ENCODE measurements at regions not wholly inside any gene's neighbourhood (a gene's known extent, or its start where the extent isn't known, plus 50 kb on each side); places are given as distances from the start of the nearest gene placed in this dataset.

DNA sequence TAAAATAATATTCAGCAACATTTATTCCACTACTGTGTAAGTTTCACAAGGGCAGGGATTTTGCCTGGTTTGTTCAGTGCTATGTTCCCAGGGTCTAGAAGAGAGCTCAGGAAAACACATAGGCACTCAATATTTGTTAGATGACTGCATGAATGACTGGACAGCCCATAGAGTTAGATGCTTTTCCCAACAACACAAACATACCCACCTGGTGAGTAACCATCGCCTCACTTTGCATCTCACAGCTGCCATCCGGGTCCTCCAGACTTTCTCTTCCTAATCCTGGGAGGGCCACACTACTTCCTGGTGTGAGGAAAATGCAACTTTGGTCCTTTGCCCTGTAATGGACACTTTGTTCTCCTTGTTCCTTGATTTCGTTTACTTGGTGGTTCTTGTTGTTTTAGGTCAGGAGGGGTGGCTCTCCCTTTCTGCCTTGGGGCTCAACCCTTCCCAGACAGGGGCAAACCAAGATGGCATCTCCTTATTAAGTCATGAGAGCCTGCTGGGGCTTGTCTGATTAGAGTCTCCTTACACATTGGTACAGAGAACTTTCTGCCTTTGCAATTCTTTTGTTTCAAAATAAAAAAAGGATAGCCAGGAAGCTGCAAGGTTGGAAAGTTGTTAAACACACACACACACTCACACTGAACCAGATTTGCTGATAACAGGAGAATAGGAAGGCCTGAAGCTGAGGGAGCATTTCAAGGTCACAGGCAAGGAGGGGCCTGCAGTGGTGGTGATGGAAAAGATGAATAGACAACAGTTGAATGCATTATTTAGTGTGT, 190.6 kb downstream of the MID1IP1 start:
- DNase-seq (ENCODE audit: low spot score): no peak

DNA sequence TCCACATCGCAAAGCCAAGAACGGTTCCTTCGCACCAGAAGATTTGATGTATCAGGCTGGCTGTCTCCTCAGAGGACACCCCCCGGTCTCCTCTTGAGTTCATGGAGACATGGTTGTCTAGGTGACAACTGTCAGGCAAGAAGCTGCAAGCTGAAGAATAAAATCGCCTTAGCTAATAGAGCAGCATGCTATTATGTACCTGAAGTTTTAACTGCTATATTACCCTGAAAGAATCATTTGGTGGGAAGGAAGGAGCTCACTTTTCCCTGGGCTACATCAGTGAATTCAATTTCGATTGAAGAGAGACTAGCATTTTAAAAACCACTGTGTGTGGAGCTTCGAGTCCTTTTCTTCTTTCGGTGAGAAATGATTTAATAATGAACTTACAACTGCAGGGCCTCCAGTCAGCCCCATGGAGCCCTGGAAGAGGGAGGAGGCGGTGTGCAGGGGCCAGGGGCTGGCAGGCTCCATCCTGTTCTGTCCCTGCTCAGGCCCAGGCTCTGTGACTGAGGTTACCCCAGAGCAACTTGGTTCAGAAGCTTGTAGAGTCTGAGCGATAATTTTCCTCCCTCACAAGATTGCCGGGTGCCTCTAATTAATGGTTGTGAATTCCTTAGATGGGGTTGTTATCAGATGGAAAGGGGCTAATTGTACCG, 191.3 kb downstream of the MID1IP1 start:
- DNase-seq (ENCODE audit: low spot score): no peak

DNA sequence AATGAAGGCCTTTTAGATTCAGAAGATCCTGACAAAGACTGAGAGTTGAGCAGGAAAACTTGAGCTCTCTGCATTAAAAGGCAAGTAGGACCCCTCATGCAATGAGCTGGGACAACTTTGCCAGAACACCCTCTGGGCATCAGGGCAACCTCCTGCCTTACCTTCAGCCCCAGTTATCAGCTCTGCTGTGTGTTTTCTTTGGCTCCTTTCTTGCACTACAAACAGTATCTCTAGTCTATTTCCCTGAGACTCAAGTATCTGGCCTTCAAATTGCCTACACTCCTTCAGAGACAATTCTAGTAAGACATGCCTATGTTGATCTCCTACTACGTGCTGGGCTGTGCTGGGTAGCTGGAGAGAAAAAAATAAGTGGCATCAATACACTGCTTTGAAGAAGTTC, 192.2 kb downstream of the MID1IP1 start:
- DNase-seq (ENCODE audit: low spot score): no peak

DNA sequence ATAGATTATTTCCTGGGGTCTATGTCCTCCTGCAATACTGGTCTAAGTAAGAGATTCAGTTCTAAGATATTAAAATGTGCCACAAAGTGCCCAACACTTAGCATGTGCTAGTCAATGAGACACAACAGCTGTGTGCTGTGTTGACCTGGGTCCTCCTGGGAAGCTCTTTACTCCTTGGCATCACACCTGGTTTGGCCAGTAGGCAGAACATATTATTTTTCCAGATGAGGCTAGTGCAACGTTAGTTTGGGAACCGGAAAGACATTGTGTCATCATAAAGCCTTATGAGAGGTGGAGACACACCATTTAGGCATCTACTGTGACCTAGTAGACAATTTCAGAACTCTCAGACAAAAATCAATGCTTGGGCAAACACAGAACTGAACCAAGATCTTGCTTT, 197.8 kb downstream of the MID1IP1 start:
- DNase-seq (ENCODE audit: low spot score): no peak

DNA sequence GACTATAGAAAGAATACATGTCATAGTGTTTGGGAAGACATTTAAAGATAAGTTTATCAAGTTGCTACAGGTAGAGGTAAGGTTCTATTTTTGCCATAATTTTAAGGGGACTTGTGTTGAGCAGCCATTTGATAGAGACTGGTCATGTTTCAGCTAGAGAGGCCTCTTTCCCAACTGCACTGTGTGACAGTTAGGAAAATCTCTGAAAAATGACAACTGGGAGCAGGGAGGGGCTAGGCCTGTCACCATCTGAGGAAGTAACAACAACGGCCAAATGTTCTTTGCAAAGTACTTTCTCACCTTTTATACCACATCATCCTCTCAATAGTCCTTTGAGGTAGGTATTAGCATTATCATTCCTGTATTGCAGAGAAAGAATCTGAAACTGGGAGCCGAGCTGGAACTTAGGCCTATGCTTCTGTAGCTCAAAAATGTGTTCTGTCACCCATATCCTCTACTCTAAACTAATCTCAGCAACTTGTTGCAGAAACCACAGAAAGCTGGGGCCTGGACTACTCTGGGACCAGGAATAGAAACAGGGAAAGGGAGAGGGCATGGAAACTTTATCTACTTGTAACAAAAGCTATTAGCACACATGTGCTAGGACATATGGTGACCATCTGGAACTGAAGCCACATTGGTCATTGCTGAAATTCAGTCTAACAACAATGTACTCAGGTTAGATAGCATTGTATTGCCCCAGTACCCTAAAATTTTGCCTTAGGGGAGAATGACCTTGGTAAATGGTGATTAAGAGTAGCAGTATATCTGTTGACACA, 198.9 kb downstream of the MID1IP1 start:
- DNase-seq (ENCODE audit: low spot score): no peak

DNA sequence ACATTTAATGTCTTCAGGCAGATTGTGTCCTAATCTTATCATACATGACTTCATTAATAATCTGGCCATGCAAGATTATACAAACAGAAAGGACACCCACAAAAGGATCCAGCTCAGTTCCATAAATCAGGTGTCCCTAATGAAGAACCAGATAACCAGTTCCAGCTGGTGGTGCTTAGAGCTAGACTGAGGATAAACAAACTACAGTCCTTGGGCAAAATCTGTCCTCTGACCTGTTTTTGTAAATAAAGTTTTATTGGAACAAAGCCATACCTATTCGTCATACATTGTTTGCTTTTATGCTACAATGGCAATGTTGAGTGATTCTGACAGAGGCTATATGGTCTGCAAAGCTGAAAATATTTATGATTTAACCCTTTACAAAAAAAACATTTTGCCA, 199.5 kb downstream of the MID1IP1 start:
- DNase-seq (ENCODE audit: low spot score): no peak

DNA sequence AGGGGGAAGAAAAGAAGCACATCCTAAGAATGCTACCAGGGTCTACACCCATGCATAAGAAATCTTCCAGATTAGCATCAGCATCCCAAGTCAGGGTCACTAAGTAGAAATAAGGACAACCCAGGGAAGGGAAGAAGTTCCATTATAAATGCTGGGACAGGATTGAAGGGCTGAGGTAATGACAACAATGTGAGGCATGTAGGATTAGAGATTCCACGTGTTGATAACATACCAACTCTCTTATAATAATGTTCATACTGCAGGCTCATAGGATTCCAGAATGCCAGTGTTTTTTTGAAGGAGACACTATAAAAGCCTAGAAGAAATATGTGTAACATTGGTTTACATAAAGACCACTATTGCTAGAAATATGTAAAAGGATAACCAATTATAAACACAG, 201.2 kb downstream of the MID1IP1 start:
- no peak for DNase-seq (ENCODE audit: low spot score)

DNA sequence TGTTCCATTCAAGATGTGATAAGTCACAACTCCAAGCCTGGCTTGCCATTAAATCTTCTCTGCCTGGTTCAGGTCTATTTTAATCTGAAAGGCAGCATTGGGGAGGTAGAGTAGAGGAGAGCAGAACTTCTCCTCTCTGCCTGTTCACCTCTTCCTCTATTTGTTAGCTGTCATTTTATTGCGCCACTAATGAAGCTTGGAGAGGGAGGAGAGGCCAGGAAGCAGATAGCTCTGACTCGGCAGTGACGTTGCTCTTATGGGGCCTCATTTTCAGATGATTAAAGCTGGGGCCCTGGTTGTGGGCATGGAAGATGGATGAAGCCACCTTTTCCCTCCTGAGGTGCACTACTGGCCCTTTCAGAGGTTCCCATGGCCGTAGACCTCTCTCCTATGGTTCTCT, 207.3 kb downstream of the MID1IP1 start:
- no peak for DNase-seq (ENCODE audit: low spot score)

DNA sequence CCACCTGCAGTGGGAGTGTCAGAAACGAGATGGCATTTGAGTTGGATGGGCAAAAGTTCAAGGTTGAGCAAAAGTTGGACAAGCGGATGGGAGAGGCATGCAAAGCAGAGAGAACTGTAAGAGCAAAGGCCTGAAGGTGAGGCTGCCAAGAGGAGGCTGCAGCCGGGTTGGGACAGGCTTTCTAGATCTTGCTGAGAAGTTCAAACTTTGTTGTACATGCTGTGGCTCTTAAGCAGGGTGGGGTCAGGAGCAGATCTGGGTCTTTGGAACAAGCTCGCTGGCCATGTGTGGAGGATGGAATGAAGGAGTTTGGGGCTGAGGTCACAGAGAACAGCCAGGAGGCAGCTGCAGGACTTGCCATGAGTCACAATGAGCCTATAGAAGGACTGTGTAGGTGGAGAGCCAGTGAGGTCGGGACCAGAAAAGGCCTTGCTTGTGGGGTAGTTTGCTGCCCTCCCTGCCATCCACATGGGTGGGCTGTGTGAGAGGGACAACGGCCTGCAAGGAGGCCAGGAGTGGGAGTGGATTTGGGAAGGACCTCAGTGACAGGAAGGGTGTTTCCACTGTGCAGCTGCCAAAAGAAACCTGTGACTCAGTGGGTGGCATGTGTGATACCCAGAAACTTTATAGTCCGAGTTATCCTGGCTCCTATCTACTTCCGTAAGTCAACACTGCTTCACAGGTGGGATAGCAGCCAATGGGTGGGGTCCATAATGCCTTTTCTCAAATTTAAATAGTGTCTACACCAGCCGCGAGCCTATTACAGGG, 210.4 kb downstream of the MID1IP1 start:
- DNase-seq (ENCODE audit: low spot score): no peak

DNA sequence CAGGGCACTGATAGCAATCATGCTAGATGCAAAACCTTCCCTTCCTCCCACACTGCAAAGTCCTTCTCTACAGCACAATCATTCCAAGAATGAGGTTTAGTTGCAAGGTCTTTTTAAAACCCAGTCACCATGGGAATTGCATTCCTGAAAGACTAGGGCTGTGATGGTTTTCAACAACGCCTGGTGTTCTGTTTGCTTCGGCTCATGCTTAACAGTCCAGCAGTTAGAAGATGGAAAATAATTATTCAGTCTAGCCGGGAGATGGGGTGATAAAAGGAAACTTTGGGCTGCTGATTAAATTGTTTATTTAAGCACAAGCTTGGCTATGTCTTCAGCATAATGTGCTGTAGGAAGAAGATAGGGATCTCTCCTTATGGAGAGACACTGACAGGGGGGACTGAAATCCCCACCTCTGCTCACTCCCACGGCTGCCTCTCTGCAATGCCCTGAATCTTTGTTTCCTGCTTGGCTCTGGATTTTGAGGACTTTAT, 211.4 kb downstream of the MID1IP1 start:
- no peak for DNase-seq (ENCODE audit: low spot score)

DNA sequence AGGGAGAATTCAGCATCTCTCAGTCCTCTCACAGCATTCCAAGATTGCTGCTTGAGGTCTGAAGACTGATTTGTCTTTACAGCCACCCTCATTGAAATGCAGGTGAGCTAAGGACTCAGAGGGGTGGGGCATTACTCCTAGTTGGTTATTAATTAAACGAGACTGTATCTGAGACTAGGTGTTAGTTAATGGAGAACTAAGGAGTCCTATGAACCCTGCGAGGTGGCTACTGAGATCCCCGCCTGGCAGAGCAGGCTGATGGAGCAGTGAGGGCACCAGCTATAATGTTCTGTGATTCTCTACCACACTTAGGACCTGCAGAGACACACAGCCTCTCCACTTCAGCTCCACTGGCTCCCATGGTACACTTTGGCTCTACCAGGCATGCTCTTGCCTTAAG, 215.3 kb downstream of the MID1IP1 start:
- no peak for DNase-seq (ENCODE audit: low spot score)

DNA sequence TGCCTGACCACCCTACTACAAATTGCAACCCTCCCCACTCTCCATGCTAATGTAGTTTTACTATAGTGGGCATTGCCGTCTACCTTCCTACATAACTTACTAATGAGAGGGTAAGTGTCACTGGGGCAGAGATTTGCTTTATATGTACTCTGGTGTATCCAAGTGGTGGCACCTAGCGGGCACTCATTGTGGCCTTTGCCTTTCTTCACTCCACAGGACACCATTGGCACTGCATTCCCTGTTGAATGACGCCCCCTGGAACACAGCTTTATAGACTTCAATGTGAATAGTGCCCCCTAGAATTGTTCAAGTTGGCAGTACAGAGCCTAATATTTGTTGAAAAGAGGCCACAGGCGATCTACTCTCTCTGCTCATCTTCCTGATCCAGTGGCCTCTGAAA, 215.8 kb downstream of the MID1IP1 start:
- DNase-seq (ENCODE audit: low spot score): no peak

DNA sequence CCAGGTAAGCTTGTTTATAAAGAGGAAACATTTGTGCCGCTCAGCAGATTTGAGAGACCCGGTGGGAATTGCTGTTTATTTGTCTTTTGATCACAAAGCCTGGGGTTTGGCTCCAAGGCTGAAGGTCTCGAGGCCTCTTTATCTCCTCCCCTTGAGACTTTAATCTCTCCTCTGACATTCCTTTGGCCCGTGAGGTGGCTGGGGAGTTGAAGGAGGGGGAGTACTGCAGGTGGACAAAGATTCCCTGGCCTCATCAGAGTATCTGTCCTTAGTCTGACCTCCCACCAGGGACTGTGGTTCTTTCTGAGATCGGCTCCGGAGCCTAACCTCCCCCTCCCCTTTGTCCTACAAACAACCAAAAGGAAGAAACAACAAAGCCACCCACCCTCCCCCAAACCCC, 216.5 kb downstream of the MID1IP1 start:
- no peak for DNase-seq (ENCODE audit: low spot score)

DNA sequence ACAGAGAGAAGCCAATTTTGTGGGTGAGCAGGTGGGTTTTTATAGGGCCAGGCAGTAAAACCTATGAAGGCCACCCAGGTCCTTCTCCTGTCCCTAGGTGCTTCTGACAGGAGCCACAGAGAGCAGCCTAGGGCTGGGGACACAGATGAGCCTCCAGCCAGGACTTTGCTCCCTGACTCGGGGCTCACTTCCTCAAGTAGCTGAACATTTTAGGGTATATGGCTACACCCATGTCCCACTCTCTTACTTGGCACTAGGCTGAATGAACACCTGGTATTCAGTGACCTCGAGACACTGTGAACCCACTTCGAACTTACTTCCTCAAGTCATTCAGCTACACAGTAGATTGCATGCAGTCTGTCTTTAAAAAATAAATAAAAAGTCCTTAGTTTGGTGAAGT, 217.3 kb downstream of the MID1IP1 start:
- no peak for DNase-seq (ENCODE audit: low spot score)

DNA sequence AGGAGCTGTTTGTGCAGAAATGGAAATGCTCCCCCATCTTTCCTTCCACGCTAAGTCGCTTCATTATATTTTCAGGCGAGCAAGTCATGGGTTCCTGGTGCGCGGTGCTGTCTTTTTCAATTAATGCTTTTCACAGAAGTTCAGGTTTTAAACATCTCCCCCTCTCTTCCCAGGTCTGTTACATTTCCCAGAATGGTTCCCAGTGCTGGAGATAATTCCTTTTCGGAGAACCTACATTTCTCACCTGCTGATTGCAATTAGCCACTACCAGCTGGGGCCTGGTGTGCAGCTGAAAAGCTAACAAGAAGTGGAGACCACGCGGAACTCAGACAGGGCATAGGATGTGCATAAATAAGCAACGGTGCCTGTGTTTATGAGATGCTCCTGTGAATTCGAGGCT, 217.8 kb downstream of the MID1IP1 start:
- DNase-seq (ENCODE audit: low spot score): no peak

DNA sequence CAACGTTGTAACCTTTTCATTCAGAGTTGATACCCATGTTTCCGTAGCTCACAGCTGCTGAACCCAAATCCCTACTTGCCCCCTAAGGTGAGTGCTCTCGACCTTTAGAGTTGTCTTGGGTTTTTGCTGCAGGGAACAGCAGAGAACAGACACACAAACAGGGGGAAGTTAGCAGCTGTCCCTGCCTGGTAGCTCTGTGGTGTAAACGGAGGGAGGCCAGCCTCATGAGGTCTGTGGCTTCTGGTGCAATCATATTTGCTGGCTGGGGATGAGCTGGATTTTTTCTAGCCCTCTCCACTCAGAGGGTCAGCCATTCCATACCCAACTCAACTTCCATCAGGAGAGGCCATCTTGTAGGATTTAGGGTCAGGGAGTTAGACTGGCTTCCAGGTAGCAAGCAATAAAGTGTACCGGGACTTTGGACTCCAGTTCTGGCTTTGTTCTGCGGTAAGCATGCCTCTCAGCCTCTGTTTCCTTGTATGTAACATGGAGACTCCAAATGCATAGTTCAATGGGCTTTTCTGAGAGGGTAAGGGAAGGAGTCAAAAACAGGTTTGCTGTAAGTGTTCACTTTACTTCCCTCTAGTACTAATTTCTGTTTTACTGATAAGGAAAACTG, 218.9 kb downstream of the MID1IP1 start:
- DNase-seq (ENCODE audit: low spot score): no peak

DNA sequence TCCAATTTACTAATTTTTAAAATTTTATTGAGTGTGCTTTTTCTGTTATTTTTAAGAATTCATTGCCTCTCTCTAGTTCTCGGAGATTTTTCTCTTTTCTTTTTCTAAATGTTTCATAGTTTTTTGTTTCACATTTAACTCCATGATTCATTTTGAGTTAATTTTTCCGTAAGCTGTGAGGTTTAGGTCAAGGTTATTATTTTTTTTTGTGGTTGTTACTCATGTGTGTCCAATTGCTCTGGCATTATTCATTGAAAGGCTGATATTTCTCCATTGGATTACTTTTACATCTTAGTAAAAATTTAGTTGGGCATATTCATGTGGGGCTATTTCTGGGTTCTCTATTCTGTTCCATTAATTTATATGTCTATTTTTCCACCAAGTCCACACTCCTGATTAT, 220.8 kb downstream of the MID1IP1 start:
- no peak for DNase-seq (ENCODE audit: low spot score)

DNA sequence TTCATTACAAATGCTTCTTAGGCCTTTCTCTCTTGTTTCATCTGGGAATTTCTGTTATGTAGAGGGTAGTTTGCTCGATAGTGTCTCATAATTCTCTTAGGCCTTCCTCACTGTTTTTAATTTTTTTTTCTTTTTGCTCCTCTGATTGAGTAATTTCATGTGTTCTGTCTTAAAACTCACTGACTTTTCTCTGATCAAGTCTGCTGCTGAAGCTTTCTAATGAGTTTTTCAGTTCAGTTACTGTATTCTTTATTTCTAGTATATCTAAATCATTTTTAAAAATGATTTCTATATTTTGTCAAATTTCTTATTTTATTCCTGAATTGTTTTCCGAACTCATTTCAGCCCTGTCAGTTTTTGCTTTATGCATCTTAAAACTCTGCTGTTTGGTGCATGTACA, 228.0 kb downstream of the MID1IP1 start:
- no peak for DNase-seq (ENCODE audit: low spot score)

DNA sequence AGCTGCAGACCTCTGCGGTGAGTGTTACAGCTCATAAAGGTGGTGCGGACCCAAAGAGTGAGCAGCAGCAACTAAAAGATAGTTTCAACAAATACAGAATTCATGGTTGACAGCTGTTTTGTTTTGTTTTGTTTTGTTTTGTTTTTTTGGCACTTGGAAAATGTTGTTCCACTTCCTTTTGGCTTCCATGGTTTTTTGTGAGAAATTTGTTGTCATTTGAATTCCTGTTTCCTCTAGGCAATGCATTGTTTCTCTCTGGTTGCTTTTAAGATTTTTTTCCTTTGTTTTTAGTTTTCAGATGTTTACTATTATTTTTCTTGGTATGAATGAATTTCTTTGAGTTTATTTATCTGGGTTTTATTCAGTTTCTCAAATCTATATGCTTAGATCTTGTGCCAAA, 229.4 kb downstream of the MID1IP1 start:
- no peak for DNase-seq (ENCODE audit: low spot score)

DNA sequence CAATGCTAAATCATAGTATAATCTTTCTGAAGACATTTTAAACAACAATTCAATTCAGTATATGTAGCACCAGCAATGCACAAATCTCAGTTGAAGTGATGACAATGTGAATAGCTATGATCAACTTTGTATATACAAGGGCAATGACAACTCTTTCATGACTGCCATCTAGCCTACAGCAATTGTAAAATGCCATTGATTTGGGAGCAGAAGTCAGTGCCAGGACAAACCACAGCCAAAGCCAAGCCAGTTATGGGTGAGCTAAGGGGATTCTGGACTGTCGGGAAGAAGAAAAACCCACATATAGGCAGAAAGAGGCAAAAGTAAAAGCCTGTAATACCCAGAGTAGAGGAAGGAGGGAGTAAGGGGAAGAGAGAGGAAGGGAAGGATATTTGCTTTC, 238.6 kb downstream of the MID1IP1 start:
- no peak for DNase-seq (ENCODE audit: low spot score)

DNA sequence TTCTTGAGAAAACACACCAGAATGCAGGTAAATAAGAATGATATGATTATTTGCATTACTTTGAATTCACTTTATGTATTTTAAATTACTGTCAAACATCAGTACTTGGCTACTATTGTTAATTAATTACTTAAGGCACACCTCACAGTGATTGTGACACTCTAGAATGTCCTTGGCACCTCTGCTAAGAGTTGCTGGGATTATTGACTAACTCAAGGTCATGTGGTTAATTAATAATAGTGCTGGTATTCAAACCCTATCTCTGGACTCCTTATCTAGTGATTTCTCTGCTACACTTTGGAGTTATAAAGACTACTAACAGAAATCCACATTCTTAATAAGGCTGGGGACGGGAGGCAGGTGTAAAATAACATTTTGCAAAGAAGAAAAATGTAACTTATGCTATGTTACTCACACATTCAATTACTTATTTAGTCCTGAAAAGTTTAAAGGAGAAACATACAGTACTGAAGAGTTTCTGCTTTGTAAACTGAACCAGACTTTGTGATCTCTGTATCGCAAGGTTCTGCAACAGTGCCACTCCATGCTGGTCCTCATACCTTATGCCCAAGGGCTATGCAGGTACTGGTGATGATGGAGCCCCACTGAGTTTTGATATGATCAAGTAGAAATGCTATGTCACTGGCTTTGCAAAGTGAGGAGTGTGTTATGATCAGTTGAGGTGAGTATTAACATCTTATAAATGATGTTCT, 242.7 kb downstream of the MID1IP1 start:
- no peak for DNase-seq (ENCODE audit: low spot score)
